ENCODE measurements at regions not wholly inside any gene's neighbourhood (a gene's known extent, or its start where the extent isn't known, plus 50 kb on each side); places are given as distances from the start of the nearest gene placed in this dataset.

- TF ChIP-seq MAX (IDR thresholded peaks at IDR 0.05) = no peak
- TF ChIP-seq SAP30 (IDR thresholded peaks at IDR 0.05; ENCODE audit: insufficient read depth, insufficient replicate concordance, low read length) = no peak
- no peak for TF ChIP-seq TAF7 (optimal IDR thresholded peaks at IDR 0.05; ENCODE audit: borderline replicate concordance, low read depth, low read length)
- no peak for TF ChIP-seq ASH2L (IDR thresholded peaks at IDR 0.05; ENCODE audit: low read length)
These were observed 1042.7 kb downstream of the MCTP2 start (continued) for GRCh38 chr15:95274101-95274500.

Data from H1 (cell line).